Neural cell (in vitro differentiated cells): ENCODE measurements at regions not wholly inside any gene's neighbourhood (a gene's known extent, or its start where the extent isn't known, plus 50 kb on each side); places are given as distances from the start of the nearest gene placed in this dataset.

ENCODE experiments used
- H2AFZ ChIP-seq: fragments of 200-600, 300-800 bp; sonication (generic), shearing (Covaris generic); 2 replicates; pipeline ENCODE4 v1.6.0; 2014; ENCODE audit warnings: low read depth, mild to moderate bottlenecking, antibody characterized with exemption, low read length, moderate library complexity
- H3F3A ChIP-seq: fragments of 200-600 bp; shearing (Covaris generic); 2 replicates; pipeline ENCODE4 v1.6.1; 2016; ENCODE audit warnings: mild to moderate bottlenecking, moderate library complexity, mixed read lengths, antibody characterized with exemption, low read length; ENCODE audit not compliant: insufficient read depth, poor library complexity, severe bottlenecking
- H3K27ac ChIP-seq: fragments of 200-600, 300-800 bp; sonication (generic), shearing (Covaris generic); 2 replicates; pipeline ENCODE4 v1.5.1; 2014; ENCODE audit warnings: mild to moderate bottlenecking, low read length, moderate library complexity
- H3K27me3 ChIP-seq: fragments of 300-800, 200-600 bp; sonication (generic), shearing (Covaris generic); 2 replicates; pipeline ENCODE4 v1.6.0; 2014; ENCODE audit warnings: mild to moderate bottlenecking, low read depth, low read length, moderate library complexity; ENCODE audit not compliant: insufficient read depth
- H3K36me3 ChIP-seq: fragments of 300-800, 200-600 bp; sonication (generic), shearing (Covaris generic); 2 replicates; pipeline ENCODE4 v1.5.1; 2014; ENCODE audit warnings: mild to moderate bottlenecking, antibody characterized with exemption, low read length, moderate library complexity; ENCODE audit not compliant: insufficient read depth
- H3K4me2 ChIP-seq: fragments of 300-800, 200-600 bp; sonication (generic), shearing (Covaris generic); 2 replicates; pipeline ENCODE4 v1.6.0; 2014; ENCODE audit warnings: mild to moderate bottlenecking, low read length
- H3K4me3 ChIP-seq: fragments of 300-800, 200-600 bp; sonication (generic), shearing (Covaris generic); 2 replicates; pipeline ENCODE4 v1.5.1; 2014; ENCODE audit warnings: mild to moderate bottlenecking, low read length, moderate library complexity
- H3K79me2 ChIP-seq: fragments of 200-600 bp; shearing (Covaris generic); replicated peaks from 2 replicates; pipeline ENCODE4 v1.6.0; 2014; ENCODE audit warnings: mild to moderate bottlenecking, low read length, moderate library complexity; ENCODE audit not compliant: insufficient read depth
- H3K9ac ChIP-seq: fragments of 300-800, 200-600 bp; sonication (generic), shearing (Covaris generic); 2 replicates; pipeline ENCODE4 v1.6.1; 2016; ENCODE audit warnings: mild to moderate bottlenecking, low read length, mixed read lengths
- H3K9me2 ChIP-seq: fragments of 200-600 bp; shearing (Covaris generic); 2 replicates; pipeline ENCODE4 v1.6.1; 2016; ENCODE audit warnings: mild to moderate bottlenecking, low read length, mixed read lengths; ENCODE audit not compliant: insufficient read depth
- H3K9me3 ChIP-seq: fragments of 200-600, 300-800 bp; sonication (generic), shearing (Covaris generic); 2 replicates; pipeline ENCODE4 v1.6.1; 2016; ENCODE audit warnings: mild to moderate bottlenecking, mixed run types, low read length, moderate library complexity, mixed read lengths
- H4K20me1 ChIP-seq: fragments of 200-600 bp; shearing (Covaris generic); 2 replicates; pipeline ENCODE4 v1.6.1; 2016; ENCODE audit warnings: mild to moderate bottlenecking, mixed run types; ENCODE audit not compliant: insufficient read depth
- EP300 ChIP-seq: fragments of 450-650 bp; conservative IDR thresholded peaks from 2 replicates; pipeline ENCODE4 v1.6.1; 2014; ENCODE audit warnings: antibody characterized with exemption, mild to moderate bottlenecking, moderate library complexity; ENCODE audit not compliant: poor library complexity, severe bottlenecking
- EZH2 ChIP-seq: fragments of 200-600, 300-800 bp; shearing (Covaris generic), sonication (generic); IDR thresholded peaks from 2 replicates; pipeline ENCODE4 v1.6.1; 2014; ENCODE audit warnings: antibody characterized with exemption, low read length, borderline replicate concordance, mild to moderate bottlenecking; ENCODE audit not compliant: insufficient read depth, poor library complexity, severe bottlenecking
- MXI1 ChIP-seq: fragments of 450-650 bp; conservative IDR thresholded peaks from 2 replicates; pipeline ENCODE4 v1.6.1; 2014; ENCODE audit warnings: antibody characterized with exemption, mild to moderate bottlenecking; ENCODE audit not compliant: poor library complexity, severe bottlenecking
- POLR2AphosphoS5 ChIP-seq: IDR thresholded peaks from 2 replicates; pipeline ENCODE4 v1.6.1; 2012
- RAD21 ChIP-seq: fragments of 450-650 bp; conservative IDR thresholded peaks from 2 replicates; pipeline ENCODE4 v1.6.1; 2014; ENCODE audit warnings: antibody characterized with exemption, mild to moderate bottlenecking, moderate library complexity
- REST ChIP-seq: IDR thresholded peaks from 2 replicates; pipeline ENCODE4 v1.6.1; 2012; ENCODE audit warnings: borderline replicate concordance
- SMC3 ChIP-seq: fragments of 450-650 bp; conservative IDR thresholded peaks from 2 replicates; pipeline ENCODE4 v1.6.1; 2014; ENCODE audit warnings: antibody characterized with exemption, mild to moderate bottlenecking, moderate library complexity; ENCODE audit not compliant: poor library complexity
- TAF1 ChIP-seq: IDR thresholded peaks from 2 replicates; pipeline ENCODE4 v1.6.1; 2012; ENCODE audit warnings: low read depth
- TF ChIP-seq, protein P1 (sequence below): fragments of 450-650 bp; IDR thresholded peaks from 2 replicates; pipeline ENCODE4 v1.5.1; 2014; ENCODE audit warnings: antibody characterized with exemption, mild to moderate bottlenecking, moderate library complexity; ENCODE audit not compliant: poor library complexity, severe bottlenecking

- TF ChIP-seq MXI1 (no peak), TAF1 (no peak)
Measured at GRCh38 chr10:118401708-118402193, 59.6 kb upstream of the FAM204A start (continued).

DNA sequence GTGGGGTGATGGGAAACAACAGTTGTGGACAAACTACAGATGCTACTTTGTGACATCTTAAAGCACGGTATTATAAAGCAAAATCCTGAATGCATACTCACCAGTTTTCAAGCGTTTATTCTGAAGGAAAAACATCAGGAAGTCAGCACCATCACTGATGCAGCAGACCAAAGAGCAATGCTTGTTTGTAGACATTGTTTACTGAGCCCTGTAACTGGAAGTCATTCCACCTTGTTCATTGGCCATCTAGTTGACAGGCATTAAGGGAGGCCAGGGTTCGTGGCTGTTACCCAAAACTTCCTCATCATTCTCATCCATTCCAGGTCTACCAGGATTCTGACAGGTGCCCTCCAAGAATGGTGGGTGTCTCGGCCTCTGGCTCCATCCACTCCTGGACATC lies 55.3 kb upstream of the FAM204A start:
- Histone ChIP-seq H3K9me3 (peaks cover 2% of the 10 kb centered on the region), H3K27ac (no peak overlapping the region), H3F3A (peaks cover under 1% of the 10 kb centered on the region), H3K4me3 (no peak overlapping the region), H3K9ac (no peak overlapping the region), H2AFZ (no peak overlapping the region), H3K9me2 (no peaks in the 10 kb centered on the region), H4K20me1 (no peaks in the 10 kb centered on the region), H3K79me2 (no peaks in the 10 kb centered on the region), H3K27me3 (no peaks in the 10 kb centered on the region), H3K36me3 (no peaks in the 10 kb centered on the region), H3K4me2 (no peak overlapping the region)
- no peak for TF ChIP-seq SMC3

DNA sequence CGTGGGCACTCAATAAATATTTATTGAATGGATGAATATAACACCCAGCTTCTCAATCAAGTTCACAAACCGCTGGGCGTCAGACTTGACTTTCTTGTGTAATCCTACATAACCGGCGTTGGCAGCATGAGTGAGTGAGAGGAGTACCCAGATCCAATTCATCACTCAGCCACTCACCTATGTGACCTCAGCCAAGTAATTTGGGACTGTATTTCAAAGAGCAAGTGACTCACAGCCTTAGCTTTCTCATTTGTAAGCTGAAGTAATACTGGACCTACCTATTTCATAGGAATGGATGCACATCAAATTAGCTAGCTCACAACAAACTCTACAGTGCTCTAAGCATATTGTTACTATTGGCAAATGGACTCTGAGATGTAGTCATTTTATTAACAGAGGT lies 53.8 kb upstream of the FAM204A start:
- H3K9me3 ChIP-seq, result no peaks in the 10 kb centered on the region
- H3K36me3 ChIP-seq, result no peaks in the 10 kb centered on the region
- no peaks in the 10 kb centered on the region for H3K79me2 ChIP-seq
- no peaks in the 10 kb centered on the region for H3K27me3 ChIP-seq
- no peaks in the 10 kb centered on the region for H4K20me1 ChIP-seq
- no peaks in the 10 kb centered on the region for H3F3A ChIP-seq
- no peak overlapping the region for H3K4me2 ChIP-seq
- no peak overlapping the region for H3K4me3 ChIP-seq
- H2AFZ ChIP-seq, result no peak overlapping the region
- TF ChIP-seq MXI1 (no peak), POLR2AphosphoS5 (no peak), RAD21 (no peak), SMC3 (no peak), EZH2 (no peak), TAF1 (no peak), EP300 (no peak), REST (no peak)
- TF ChIP-seq, protein P1, sequence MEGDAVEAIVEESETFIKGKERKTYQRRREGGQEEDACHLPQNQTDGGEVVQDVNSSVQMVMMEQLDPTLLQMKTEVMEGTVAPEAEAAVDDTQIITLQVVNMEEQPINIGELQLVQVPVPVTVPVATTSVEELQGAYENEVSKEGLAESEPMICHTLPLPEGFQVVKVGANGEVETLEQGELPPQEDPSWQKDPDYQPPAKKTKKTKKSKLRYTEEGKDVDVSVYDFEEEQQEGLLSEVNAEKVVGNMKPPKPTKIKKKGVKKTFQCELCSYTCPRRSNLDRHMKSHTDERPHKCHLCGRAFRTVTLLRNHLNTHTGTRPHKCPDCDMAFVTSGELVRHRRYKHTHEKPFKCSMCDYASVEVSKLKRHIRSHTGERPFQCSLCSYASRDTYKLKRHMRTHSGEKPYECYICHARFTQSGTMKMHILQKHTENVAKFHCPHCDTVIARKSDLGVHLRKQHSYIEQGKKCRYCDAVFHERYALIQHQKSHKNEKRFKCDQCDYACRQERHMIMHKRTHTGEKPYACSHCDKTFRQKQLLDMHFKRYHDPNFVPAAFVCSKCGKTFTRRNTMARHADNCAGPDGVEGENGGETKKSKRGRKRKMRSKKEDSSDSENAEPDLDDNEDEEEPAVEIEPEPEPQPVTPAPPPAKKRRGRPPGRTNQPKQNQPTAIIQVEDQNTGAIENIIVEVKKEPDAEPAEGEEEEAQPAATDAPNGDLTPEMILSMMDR, result no peak
- no peak overlapping the region for H3K27ac ChIP-seq
- no peak overlapping the region for H3K9ac ChIP-seq
- H3K9me2 ChIP-seq, result no peaks in the 10 kb centered on the region
